ENCODE measurements at regions not wholly inside any gene's neighbourhood (a gene's known extent, or its start where the extent isn't known, plus 50 kb on each side); places are given as distances from the start of the nearest gene placed in this dataset.

DNA sequence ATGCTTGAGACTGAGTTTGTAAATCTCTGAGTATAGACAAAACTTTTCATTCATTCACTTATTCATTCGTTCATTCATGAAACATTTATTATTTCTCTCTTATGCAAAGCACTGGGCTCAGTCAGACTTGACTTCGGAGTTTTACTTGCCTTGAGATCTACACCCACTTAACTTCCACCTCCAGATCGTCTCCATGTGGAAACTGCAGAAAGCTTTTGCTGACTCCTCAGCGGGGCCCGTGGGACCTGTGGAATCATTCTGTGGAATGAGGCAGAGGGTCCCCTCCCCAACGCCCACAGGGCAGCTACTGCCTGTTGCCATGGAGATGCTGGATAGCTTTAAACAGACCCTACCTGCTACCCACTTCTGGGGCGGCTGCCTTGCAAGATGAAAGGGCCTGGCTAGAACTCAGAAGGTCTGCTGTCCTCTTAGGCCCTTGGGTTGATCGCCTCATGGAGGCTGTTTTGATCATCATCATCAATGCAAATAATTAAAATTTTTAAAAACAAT lies 66.4 kb upstream of the KCNG1 start:
- FAIRE-seq, result no peak
- no peak overlapping the region for H2AFZ ChIP-seq (ENCODE audit: control insufficient read depth, low read length)
- DNase-seq (ENCODE audit: low read depth, low spot score), result no peak
- H3K36me3 ChIP-seq (ENCODE audit: control insufficient read depth in 2 of 2, extremely low read depth in 1 of 2, insufficient read depth in 2 of 2, low read length in 2 of 2), result no peaks in the 10 kb centered on the region
- H3K4me1 ChIP-seq (ENCODE audit: control insufficient read depth, extremely low read depth, insufficient read depth, low read length), result no peaks in the 10 kb centered on the region
- no peaks in the 10 kb centered on the region for H3K79me2 ChIP-seq (ENCODE audit: control insufficient read depth, insufficient read depth, low read length)
- no peak overlapping the region for H3K4me3 ChIP-seq (ENCODE audit: control insufficient read depth in 2 of 3, extremely low read depth in 1 of 3, insufficient read depth in 2 of 3, low read depth in 1 of 3, low read length in 3 of 3)
- H3K4me2 ChIP-seq (ENCODE audit: control insufficient read depth, extremely low read depth, insufficient read depth, low read depth, low read length), result no peak overlapping the region
- no peaks in the 10 kb centered on the region for H3K9me1 ChIP-seq (ENCODE audit: control insufficient read depth, extremely low read depth, insufficient read depth, low read length)
- H3K27me3 ChIP-seq (ENCODE audit: control insufficient read depth, extremely low read depth, insufficient read depth, low read length), result peaks cover 43% of the 10 kb centered on the region
- H3K27ac ChIP-seq (ENCODE audit: control insufficient read depth, insufficient read depth, low read length), result no peak overlapping the region
- H3K9me3 ChIP-seq (ENCODE audit: control insufficient read depth, low read depth, low read length), result no peaks in the 10 kb centered on the region
- H3K9ac ChIP-seq (ENCODE audit: control insufficient read depth, extremely low read depth, insufficient read depth, low read length), result no peak overlapping the region
- dilution Hi-C loops (cut with MboI; ENCODE audit: extremely low pct_ligation_motif_present, low sequenced_read_pairs), result no loop called here
- H4K20me1 ChIP-seq (ENCODE audit: control insufficient read depth, extremely low read depth, insufficient read depth, low read length), result no peaks in the 10 kb centered on the region
- TF ChIP-seq, protein P1, sequence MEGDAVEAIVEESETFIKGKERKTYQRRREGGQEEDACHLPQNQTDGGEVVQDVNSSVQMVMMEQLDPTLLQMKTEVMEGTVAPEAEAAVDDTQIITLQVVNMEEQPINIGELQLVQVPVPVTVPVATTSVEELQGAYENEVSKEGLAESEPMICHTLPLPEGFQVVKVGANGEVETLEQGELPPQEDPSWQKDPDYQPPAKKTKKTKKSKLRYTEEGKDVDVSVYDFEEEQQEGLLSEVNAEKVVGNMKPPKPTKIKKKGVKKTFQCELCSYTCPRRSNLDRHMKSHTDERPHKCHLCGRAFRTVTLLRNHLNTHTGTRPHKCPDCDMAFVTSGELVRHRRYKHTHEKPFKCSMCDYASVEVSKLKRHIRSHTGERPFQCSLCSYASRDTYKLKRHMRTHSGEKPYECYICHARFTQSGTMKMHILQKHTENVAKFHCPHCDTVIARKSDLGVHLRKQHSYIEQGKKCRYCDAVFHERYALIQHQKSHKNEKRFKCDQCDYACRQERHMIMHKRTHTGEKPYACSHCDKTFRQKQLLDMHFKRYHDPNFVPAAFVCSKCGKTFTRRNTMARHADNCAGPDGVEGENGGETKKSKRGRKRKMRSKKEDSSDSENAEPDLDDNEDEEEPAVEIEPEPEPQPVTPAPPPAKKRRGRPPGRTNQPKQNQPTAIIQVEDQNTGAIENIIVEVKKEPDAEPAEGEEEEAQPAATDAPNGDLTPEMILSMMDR (optimal IDR thresholded peaks at IDR 0.05 in 1 of 3, IDR thresholded peaks at IDR 0.05 in 1 of 3, conservative IDR thresholded peaks at IDR 0.05 in 1 of 3; ENCODE audit: extremely low read depth in 1 of 3, insufficient read depth in 2 of 3, low read length in 3 of 3), result no peak
- TF ChIP-seq EZH2 (IDR thresholded peaks at IDR 0.05; ENCODE audit: low read length), result no peak

- Histone ChIP-seq H3K9me3 (ENCODE audit: control insufficient read depth, low read depth, low read length) (no peaks in the 10 kb centered on the region), H4K20me1 (ENCODE audit: control insufficient read depth, extremely low read depth, insufficient read depth, low read length) (no peaks in the 10 kb centered on the region), H3K4me2 (ENCODE audit: control insufficient read depth, extremely low read depth, insufficient read depth, low read depth, low read length) (no peak overlapping the region), H3K36me3 (ENCODE audit: control insufficient read depth in 2 of 2, extremely low read depth in 1 of 2, insufficient read depth in 2 of 2, low read length in 2 of 2) (no peaks in the 10 kb centered on the region), H3K4me3 (ENCODE audit: control insufficient read depth in 2 of 3, extremely low read depth in 1 of 3, insufficient read depth in 2 of 3, low read depth in 1 of 3, low read length in 3 of 3) (no peak overlapping the region), H3K79me2 (ENCODE audit: control insufficient read depth, insufficient read depth, low read length) (no peaks in the 10 kb centered on the region), H2AFZ (ENCODE audit: control insufficient read depth, low read length) (no peak overlapping the region), H3K4me1 (ENCODE audit: control insufficient read depth, extremely low read depth, insufficient read depth, low read length) (no peaks in the 10 kb centered on the region), H3K27ac (ENCODE audit: control insufficient read depth, insufficient read depth, low read length) (no peak overlapping the region), H3K27me3 (ENCODE audit: control insufficient read depth, extremely low read depth, insufficient read depth, low read length) (peaks cover 40% of the 10 kb centered on the region), H3K9me1 (ENCODE audit: control insufficient read depth, extremely low read depth, insufficient read depth, low read length) (no peaks in the 10 kb centered on the region), H3K9ac (ENCODE audit: control insufficient read depth, extremely low read depth, insufficient read depth, low read length) (no peak overlapping the region)
- FAIRE-seq, result no peak
- dilution Hi-C loops (cut with MboI; ENCODE audit: extremely low pct_ligation_motif_present, low sequenced_read_pairs), result no loop called here
- no peak for DNase-seq (ENCODE audit: low read depth, low spot score)
- TF ChIP-seq EZH2 (IDR thresholded peaks at IDR 0.05; ENCODE audit: low read length), result no peak
- TF ChIP-seq, protein P1 (optimal IDR thresholded peaks at IDR 0.05 in 1 of 3, IDR thresholded peaks at IDR 0.05 in 1 of 3, conservative IDR thresholded peaks at IDR 0.05 in 1 of 3; ENCODE audit: extremely low read depth in 1 of 3, insufficient read depth in 2 of 3, low read length in 3 of 3), result no peak
Observed at GRCh38 chr20:51087266-51087665, 64.4 kb upstream of the KCNG1 start.
